Testis (tissue), 2 donors: ENCODE measurements at regions not wholly inside any gene's neighbourhood (a gene's known extent, or its start where the extent isn't known, plus 50 kb on each side); places are given as distances from the start of the nearest gene placed in this dataset.

ENCODE experiments used
- POLR2A ChIP-seq: fragments of 450-650 bp; IDR thresholded peaks from one replicate; pipeline ENCODE4 v1.6.1; 2017; ENCODE audit warnings: antibody characterized with exemption, mild to moderate bottlenecking, moderate library complexity
- TF ChIP-seq, protein P1 (sequence below), 3 experiments: fragments of 450-650 bp in 2 of 3; fragments of 200-600 bp in 1 of 3; sonication (generic) in 1 of 3; IDR thresholded peaks; one replicate each; pipeline ENCODE4 v1.5.1; 2016 to 2019; ENCODE audit warnings: antibody characterized with exemption in 3 of 3, mild to moderate bottlenecking in 2 of 3, moderate library complexity in 1 of 3

DNA sequence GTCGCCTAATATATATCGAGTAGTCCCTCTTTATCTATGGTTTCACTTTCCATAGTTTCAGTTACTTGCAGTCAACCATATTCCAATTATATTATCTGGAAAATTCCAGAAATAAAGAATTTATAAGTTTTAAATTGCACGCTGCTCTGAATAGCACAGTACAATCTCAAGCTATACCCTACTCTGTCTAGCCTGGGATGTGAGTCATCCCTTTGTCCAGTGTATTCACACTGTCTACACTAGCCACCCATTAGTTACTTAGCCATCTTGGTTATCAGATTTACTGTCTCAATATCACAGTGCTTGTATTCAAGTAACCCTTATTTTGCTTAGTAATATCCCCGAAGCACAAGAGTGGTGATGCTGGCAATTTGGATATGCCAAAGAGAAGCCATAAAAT is 72.1 kb upstream of the EOMES start:
- TF ChIP-seq, protein P1, sequence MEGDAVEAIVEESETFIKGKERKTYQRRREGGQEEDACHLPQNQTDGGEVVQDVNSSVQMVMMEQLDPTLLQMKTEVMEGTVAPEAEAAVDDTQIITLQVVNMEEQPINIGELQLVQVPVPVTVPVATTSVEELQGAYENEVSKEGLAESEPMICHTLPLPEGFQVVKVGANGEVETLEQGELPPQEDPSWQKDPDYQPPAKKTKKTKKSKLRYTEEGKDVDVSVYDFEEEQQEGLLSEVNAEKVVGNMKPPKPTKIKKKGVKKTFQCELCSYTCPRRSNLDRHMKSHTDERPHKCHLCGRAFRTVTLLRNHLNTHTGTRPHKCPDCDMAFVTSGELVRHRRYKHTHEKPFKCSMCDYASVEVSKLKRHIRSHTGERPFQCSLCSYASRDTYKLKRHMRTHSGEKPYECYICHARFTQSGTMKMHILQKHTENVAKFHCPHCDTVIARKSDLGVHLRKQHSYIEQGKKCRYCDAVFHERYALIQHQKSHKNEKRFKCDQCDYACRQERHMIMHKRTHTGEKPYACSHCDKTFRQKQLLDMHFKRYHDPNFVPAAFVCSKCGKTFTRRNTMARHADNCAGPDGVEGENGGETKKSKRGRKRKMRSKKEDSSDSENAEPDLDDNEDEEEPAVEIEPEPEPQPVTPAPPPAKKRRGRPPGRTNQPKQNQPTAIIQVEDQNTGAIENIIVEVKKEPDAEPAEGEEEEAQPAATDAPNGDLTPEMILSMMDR (IDR thresholded peaks at IDR 0.05) = no peak
- no peak for TF ChIP-seq POLR2A
